Astrocyte of the cerebellum (primary cell): ENCODE measurements at regions not wholly inside any gene's neighbourhood (a gene's known extent, or its start where the extent isn't known, plus 50 kb on each side); places are given as distances from the start of the nearest gene placed in this dataset.
"Not testable (repeated sequence)": the region's sequence is repeated elsewhere in the genome, so short reads cannot be mapped to it uniquely, and the experiment has no call there.

ENCODE experiments used
- DNase-seq: peaks from one replicate; pipeline ENCODE4 v3.0.0-alpha.2; 2011; ENCODE audit warnings: low read depth
- H3K4me3 ChIP-seq: 2 replicates; pipeline ENCODE4 v1.5.1; 2011; ENCODE audit warnings: mild to moderate bottlenecking, low read depth, low read length, moderate library complexity
- CTCF ChIP-seq: IDR thresholded peaks from 2 replicates; pipeline ENCODE4 v1.5.1; 2012; ENCODE audit warnings: low read length, low read depth, moderate library complexity, mild to moderate bottlenecking; ENCODE audit errors: missing control alignments
- in situ Hi-C: cut with HindIII; loops from 2 replicates; pipeline ENCODE4 v1.10.0; 2017; ENCODE audit warnings: low sequenced_read_pairs

DNA sequence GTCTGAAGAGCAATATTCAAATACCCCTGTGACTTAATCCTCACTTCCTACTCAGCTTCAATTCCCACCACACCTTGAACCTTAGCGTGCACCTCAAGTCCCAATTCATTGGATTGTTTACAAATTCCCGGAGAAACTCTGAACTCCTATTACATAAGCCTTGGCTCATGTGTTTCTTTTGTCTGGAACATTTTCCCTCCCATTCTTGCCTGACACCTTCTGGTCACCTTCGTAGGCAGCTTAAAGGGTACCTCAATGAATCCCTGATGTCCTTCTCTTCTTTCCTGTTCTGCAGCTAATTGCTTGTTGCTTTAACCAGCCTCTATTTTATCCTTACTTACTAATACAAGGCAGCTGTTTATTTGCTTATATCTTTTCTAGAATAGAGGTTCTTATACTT, 85.0 kb upstream of the SEL1L start:
- no peak for TF ChIP-seq CTCF
- DNase-seq = no peak
- H3K4me3 ChIP-seq = no peak overlapping the region
- in situ Hi-C loops = no loop called here

DNA sequence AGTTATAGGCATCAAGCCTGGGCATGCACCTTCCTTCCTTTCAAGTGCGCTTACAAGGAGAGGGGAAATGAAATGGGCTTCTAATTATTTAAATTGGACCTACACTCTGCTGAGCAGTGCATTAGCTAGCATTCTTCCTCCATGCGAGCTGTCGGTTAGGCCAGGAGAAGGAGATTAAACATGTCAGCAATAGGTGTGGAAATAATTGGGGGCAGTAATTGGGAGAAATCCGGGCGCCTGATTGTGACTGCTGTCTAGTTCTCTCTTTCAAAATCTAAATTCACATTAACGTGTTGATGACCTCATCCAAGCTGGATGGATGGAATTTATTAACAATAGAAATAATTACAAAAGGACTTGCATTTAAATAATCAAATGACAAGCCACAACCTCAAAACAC, 86.2 kb upstream of the SEL1L start:
- no peak overlapping the region for H3K4me3 ChIP-seq
- in situ Hi-C loops = no loop called here
- DNase-seq = no peak
- no peak for TF ChIP-seq CTCF

DNA sequence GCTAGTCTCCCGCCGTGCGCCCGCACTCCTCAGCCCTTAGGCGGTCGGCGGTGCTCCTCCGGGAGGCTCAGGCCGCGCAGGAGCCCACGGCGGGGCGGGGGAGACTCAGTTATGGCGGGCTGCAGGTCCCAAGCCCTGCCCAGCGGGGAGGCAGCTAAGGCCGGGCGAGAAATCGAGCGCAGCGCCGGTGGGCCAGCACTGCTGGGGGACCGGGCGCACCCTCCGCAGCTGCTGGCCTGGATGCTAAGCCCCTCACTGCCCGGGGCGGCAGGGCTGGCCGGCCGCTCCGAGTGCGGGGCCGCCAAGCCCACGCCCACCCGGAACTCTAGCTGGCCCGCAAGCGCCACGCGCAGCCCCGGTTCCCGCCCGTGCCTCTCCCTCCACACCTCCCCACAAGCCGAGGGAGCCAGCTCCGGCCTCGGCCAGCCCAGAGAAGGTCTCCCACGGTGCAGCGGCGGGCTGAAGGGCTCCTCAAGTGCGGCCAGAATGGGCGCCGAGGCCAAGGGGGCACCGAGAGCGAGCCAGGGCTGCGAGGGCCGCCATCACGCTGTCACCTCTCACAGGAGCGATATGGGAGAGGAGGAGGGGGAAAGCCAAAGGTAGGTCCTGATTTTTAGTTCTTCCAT, 90.2 kb upstream of the SEL1L start:
- H3K4me3 ChIP-seq, DNase-seq, in situ Hi-C loops: not testable (repeated sequence)

DNA sequence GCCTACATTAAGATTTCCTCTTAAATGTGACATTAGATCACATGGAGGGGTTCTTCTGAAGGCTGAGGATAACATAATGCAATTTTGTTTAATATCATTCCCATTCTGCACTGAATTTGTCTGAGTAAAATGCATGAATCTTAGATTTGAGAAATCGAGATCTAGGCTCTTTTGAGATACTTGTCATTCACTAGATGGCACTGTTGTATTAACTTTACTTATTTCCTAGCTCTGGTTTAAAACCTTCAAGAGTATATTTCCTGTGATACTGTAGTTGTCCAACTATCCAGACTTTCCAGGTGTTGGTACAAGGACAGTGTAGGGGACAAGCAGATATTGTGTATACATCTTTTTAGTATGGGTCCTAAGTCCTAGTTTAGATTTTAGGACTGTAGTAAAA, 91.7 kb upstream of the SEL1L start:
- DNase-seq = no peak
- H3K4me3 ChIP-seq = no peak overlapping the region
- no peak for TF ChIP-seq CTCF
- in situ Hi-C loops = no loop called here

DNA sequence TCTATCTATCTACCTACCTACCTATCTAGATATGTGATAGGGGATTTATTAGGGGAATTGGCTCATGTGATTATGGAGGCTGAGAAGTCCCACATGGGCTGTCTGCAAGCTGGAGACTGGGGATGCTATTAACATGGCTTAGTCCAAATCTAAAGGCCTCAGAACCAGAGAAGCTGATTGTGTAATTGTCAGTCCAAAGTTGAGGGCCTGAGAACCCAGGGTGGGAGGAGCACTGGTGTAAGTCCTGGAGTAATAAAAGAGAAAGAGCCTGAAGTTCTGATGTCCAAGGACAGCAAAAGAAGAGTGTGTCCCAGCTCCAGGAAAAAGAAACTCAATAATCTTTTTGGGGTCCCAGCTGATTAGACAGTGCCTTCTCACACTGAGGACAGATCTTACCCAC, 98.5 kb upstream of the SEL1L start:
- H3K4me3 ChIP-seq = no peak overlapping the region
- no peak for TF ChIP-seq CTCF
- in situ Hi-C loops = no loop called here
- DNase-seq = no peak

DNA sequence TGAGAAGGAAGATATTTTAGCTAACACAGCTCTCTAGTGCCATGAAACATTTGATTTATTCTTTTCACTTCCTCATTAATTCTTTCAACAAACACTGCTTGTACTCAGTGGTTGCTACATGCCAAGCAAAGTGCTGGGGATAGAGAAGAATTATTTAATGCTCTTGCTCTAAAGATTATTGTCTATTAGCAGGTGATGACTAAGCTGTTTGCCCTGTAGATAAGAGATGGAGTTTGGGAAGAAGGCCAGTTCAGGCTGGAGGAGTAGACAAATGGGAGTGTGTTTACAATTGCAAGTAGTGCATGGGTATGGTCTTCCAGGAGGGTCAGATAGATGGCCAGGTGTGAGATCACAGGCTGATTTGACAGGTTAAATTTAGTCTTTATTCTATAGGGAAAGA, 99.8 kb upstream of the SEL1L start:
- no peak overlapping the region for H3K4me3 ChIP-seq
- in situ Hi-C loops = no loop called here
- TF ChIP-seq CTCF = no peak
- DNase-seq = no peak

DNA sequence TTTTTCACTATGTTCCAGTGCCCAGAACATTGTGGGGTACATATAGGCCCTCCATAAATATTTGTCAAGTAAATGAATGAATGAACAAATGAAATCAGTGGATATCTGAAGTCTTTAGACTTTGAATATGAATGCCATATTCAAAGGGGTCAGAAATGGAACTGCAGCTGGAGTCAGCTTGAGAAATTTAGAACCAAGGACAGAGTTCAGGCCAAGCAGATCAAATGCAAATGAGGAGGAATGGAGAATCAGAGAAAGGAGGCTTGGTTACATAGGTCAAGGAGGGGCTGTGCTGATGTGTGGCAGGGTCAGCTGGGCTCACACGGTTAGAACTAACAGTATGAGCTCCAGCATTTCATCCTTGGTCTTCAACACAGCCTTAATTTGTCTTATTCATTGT, 104.0 kb upstream of the SEL1L start:
- DNase-seq = no peak
- in situ Hi-C loops = no loop called here
- H3K4me3 ChIP-seq = no peak overlapping the region
- TF ChIP-seq CTCF = no peak
